ENCODE measurements at regions not wholly inside any gene's neighbourhood (a gene's known extent, or its start where the extent isn't known, plus 50 kb on each side); places are given as distances from the start of the nearest gene placed in this dataset.

DNA sequence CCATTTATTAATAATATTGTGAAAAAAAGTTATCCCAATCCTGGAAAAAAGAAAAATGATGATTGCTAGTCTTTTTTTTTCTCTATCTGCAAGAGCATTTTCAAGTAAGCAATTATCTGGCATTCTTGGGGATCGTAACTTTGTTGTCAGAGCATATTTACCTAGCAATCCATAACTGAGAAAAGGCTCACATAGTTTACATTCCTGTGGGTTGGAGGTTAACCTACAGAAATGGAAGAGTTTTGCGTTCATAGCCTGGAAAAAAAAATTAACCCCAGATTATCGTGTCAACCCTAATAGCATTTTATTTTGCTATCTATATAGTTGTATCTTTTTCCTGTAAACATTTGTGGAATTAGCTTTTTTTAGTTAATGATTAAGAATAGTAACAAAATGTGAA is 292.3 kb downstream of the DAD1 start:
- TF ChIP-seq, protein P1, sequence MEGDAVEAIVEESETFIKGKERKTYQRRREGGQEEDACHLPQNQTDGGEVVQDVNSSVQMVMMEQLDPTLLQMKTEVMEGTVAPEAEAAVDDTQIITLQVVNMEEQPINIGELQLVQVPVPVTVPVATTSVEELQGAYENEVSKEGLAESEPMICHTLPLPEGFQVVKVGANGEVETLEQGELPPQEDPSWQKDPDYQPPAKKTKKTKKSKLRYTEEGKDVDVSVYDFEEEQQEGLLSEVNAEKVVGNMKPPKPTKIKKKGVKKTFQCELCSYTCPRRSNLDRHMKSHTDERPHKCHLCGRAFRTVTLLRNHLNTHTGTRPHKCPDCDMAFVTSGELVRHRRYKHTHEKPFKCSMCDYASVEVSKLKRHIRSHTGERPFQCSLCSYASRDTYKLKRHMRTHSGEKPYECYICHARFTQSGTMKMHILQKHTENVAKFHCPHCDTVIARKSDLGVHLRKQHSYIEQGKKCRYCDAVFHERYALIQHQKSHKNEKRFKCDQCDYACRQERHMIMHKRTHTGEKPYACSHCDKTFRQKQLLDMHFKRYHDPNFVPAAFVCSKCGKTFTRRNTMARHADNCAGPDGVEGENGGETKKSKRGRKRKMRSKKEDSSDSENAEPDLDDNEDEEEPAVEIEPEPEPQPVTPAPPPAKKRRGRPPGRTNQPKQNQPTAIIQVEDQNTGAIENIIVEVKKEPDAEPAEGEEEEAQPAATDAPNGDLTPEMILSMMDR (IDR thresholded peaks at IDR 0.05 in 8 of 11, conservative IDR thresholded peaks at IDR 0.05 in 3 of 11): no peak
- no peak for TF ChIP-seq POLR2AphosphoS5 (IDR thresholded peaks at IDR 0.05)
- no peak for TF ChIP-seq POLR2A (IDR thresholded peaks at IDR 0.05)
- no peaks in the 10 kb centered on the region for H3K36me3 ChIP-seq
- H3K27ac ChIP-seq: no peak overlapping the region
- no peak for DNase-seq
- H3K4me3 ChIP-seq: no peak overlapping the region
- H3K9me3 ChIP-seq: no peaks in the 10 kb centered on the region
- intact Hi-C loops (cut with DNase I; ENCODE audit: low total_unique reads): no loop called here
- H3K27me3 ChIP-seq (replicated peaks in 1 of 7): peaks cover 0 to 2% (median 0%) of the 10 kb centered on the region in 7 donors
- 57 to 70% (median 68%) methylated on average over 3 of the region's 3 CpGs for WGBS, 5 donors
- H3K4me1 ChIP-seq: no peaks in the 10 kb centered on the region

DNA sequence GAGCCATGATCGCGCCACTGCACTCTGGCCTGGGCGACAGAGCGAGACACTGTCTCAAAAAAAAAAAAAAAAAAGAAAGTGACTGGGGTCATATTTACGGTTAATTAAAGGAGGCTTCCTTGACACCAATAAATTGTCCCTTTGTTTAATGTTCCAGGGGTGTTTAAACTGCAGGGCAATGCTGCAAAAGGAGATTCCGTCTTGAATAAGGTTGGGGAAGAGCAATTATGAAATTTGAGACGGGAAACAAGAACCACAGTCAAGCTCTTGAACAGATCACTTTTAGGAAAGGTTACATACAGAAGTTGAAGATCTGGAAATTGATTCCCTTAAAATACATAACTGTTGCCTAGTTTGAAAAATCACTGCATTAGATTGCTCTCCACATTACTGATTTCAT is 292.9 kb downstream of the DAD1 start:
- DNase-seq: no peak
- TF ChIP-seq, protein P1 (IDR thresholded peaks at IDR 0.05 in 8 of 11, conservative IDR thresholded peaks at IDR 0.05 in 3 of 11): no peak
- TF ChIP-seq POLR2AphosphoS5 (IDR thresholded peaks at IDR 0.05) (no peak), POLR2A (IDR thresholded peaks at IDR 0.05) (no peak)
- Histone ChIP-seq H3K27me3 (replicated peaks in 1 of 7) (no peaks in the 10 kb centered on the region), H3K4me3 (no peak overlapping the region), H3K9me3 (no peaks in the 10 kb centered on the region), H3K4me1 (no peaks in the 10 kb centered on the region), H3K27ac (no peak overlapping the region), H3K36me3 (no peaks in the 10 kb centered on the region)
- intact Hi-C loops (cut with DNase I; ENCODE audit: low total_unique reads): no loop called here
- 71 to 78% (median 74%) methylated on average over 7 of the region's 7 CpGs for WGBS, 5 donors

DNA sequence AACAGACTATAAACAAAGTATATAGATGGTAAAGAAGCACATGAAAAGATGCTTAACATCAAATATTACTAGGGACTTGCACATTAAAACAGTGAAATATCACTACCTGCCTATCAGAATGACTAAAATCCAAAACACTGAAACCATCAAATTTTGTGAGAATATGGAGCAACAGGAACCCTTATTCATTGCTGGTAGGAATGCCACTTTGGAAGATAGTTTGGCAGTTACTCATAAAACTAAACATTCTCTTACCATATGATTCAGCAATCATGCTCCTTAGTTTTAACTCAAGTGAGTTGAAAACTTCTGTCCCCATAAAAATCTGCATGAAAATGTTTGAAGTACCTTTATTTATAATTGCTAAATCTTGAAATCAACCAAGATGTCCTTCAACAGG is 297.6 kb downstream of the DAD1 start:
- Histone ChIP-seq H3K27ac (no peak overlapping the region), H3K36me3 (no peaks in the 10 kb centered on the region), H3K27me3 (replicated peaks in 1 of 7) (no peaks in the 10 kb centered on the region), H3K9me3 (no peaks in the 10 kb centered on the region), H3K4me1 (no peaks in the 10 kb centered on the region), H3K4me3 (no peak overlapping the region)
- intact Hi-C loops (cut with DNase I; ENCODE audit: low total_unique reads): no loop called here
- TF ChIP-seq, protein P1 (IDR thresholded peaks at IDR 0.05 in 8 of 11, conservative IDR thresholded peaks at IDR 0.05 in 3 of 11): no peak
- TF ChIP-seq POLR2A (IDR thresholded peaks at IDR 0.05) (no peak), POLR2AphosphoS5 (IDR thresholded peaks at IDR 0.05) (no peak)
- DNase-seq: no peak

DNA sequence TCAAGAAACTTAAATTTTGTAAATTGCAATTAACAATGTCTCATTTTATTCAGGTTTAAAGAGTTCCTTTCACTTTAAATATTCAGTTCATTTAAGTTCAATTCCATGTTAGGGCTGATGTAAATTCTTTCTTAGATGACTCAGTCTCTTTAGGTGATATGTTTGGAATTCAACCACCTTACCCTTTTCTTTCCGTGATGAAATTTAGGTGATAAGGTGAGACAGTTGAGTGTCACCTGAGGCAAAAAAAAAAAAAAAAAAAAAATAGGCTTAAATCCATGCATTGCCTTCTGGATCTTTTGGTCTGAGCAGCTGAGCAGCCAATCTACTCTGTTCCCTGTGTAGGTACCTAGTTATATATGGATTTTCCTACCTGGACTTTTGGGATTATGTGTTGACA is 299.5 kb downstream of the DAD1 start:
- Histone ChIP-seq H3K9me3 (no peaks in the 10 kb centered on the region), H3K4me3 (no peak overlapping the region), H3K4me1 (no peaks in the 10 kb centered on the region), H3K27ac (no peak overlapping the region), H3K27me3 (replicated peaks in 1 of 7) (no peaks in the 10 kb centered on the region), H3K36me3 (no peaks in the 10 kb centered on the region)
- no peak for DNase-seq
- intact Hi-C loops (cut with DNase I; ENCODE audit: low total_unique reads): no loop called here
- WGBS, 5 donors: 80 to 96% (median 94%) methylated on average over 1 of the region's 1 CpG
- TF ChIP-seq, protein P1 (IDR thresholded peaks at IDR 0.05 in 8 of 11, conservative IDR thresholded peaks at IDR 0.05 in 3 of 11): no peak
- TF ChIP-seq POLR2A (IDR thresholded peaks at IDR 0.05): no peak
- TF ChIP-seq POLR2AphosphoS5 (IDR thresholded peaks at IDR 0.05): no peak
